ENCODE measurements at regions not wholly inside any gene's neighbourhood (a gene's known extent, or its start where the extent isn't known, plus 50 kb on each side); places are given as distances from the start of the nearest gene placed in this dataset.

- CTCF ChIA-PET: no interaction called here
- Mint-ChIP-seq H3K27me3 (peaks cover 15% of the 10 kb centered on the region), H3K9me3 (no peaks in the 10 kb centered on the region), H3K4me1 (no peaks in the 10 kb centered on the region), H3K27ac (peak overlapping the region; percentile 7), H3K4me3 (no peak overlapping the region), H3K36me3 (ENCODE audit: low read depth) (no peaks in the 10 kb centered on the region)
- POLR2A ChIA-PET: no interaction called here
- no peak for DNase-seq
Observed at GRCh38 chr2:128573531-128573930, 254.9 kb upstream of the HS6ST1 start.

- DNase-seq: no peak
- CTCF ChIA-PET: interaction anchor here (0.7 kb wide), 1 partner anchor 16 kb away, joined by 3 read pairs; no protein-coding TSS in a partner anchor
- Mint-ChIP-seq H3K4me1 (no peaks in the 10 kb centered on the region), H3K36me3 (ENCODE audit: low read depth) (no peaks in the 10 kb centered on the region), H3K27ac (no peak overlapping the region), H3K4me3 (no peak overlapping the region), H3K27me3 (peaks cover 2% of the 10 kb centered on the region), H3K9me3 (no peaks in the 10 kb centered on the region)
- POLR2A ChIA-PET: no interaction called here
Observed at GRCh38 chr2:128577141-128577930, 258.7 kb upstream of the HS6ST1 start.

GRCh38 chr2:128578406-128579390 is 260.0 kb upstream of the HS6ST1 start:
- H3K27ac Mint-ChIP-seq: no peak overlapping the region
- no peak overlapping the region for H3K4me3 Mint-ChIP-seq
- ChIA-PET POLR2A (no interaction called here), CTCF (no interaction called here)
- no peaks in the 10 kb centered on the region for H3K4me1 Mint-ChIP-seq
- H3K36me3 Mint-ChIP-seq (ENCODE audit: low read depth): no peaks in the 10 kb centered on the region
- H3K9me3 Mint-ChIP-seq: no peaks in the 10 kb centered on the region
- no peak for DNase-seq
- peaks cover 3% of the 10 kb centered on the region for H3K27me3 Mint-ChIP-seq

GRCh38 chr2:128579825-128580224 is 261.2 kb upstream of the HS6ST1 start:
- H3K27me3 Mint-ChIP-seq: peaks cover 3% of the 10 kb centered on the region
- no peaks in the 10 kb centered on the region for H3K36me3 Mint-ChIP-seq (ENCODE audit: low read depth)
- ChIA-PET POLR2A (no interaction called here), CTCF (no interaction called here)
- H3K27ac Mint-ChIP-seq: no peak overlapping the region
- no peak for DNase-seq
- no peaks in the 10 kb centered on the region for H3K9me3 Mint-ChIP-seq
- H3K4me1 Mint-ChIP-seq: peaks cover 3% of the 10 kb centered on the region
- H3K4me3 Mint-ChIP-seq: no peak overlapping the region

GRCh38 chr2:128580988-128581848 is 262.6 kb upstream of the HS6ST1 start:
- H3K27ac Mint-ChIP-seq: no peak overlapping the region
- ChIA-PET CTCF (interaction anchor here (0.7 to 1.1 kb wide), 3 partner anchors 15 to 69 kb away, joined by 3 to 4 read pairs (median 4); no protein-coding TSS in a partner anchor), POLR2A (no interaction called here)

GRCh38 chr2:128581849-128582244 is 263.2 kb upstream of the HS6ST1 start:
- Mint-ChIP-seq H3K4me3 (no peak overlapping the region), H3K27me3 (peaks cover 2% of the 10 kb centered on the region), H3K9me3 (no peaks in the 10 kb centered on the region), H3K36me3 (ENCODE audit: low read depth) (no peaks in the 10 kb centered on the region), H3K4me1 (peaks cover 3% of the 10 kb centered on the region), H3K27ac (no peak overlapping the region)
- ChIA-PET POLR2A (no interaction called here), CTCF (interaction anchor here (1.1 kb wide), 1 partner anchor 14 kb away, joined by 4 read pairs; no protein-coding TSS in a partner anchor)
- no peak for DNase-seq

More at GRCh38 chr2:128580988-128581848, 262.6 kb upstream of the HS6ST1 start:
- Mint-ChIP-seq H3K9me3 (no peaks in the 10 kb centered on the region), H3K4me3 (no peak overlapping the region), H3K27me3 (peaks cover 2% of the 10 kb centered on the region), H3K4me1 (peaks cover 3% of the 10 kb centered on the region), H3K36me3 (ENCODE audit: low read depth) (no peaks in the 10 kb centered on the region)
- DNase-seq: no peak

- Mint-ChIP-seq H3K4me1 (peaks cover 3% of the 10 kb centered on the region), H3K27ac (no peak overlapping the region), H3K27me3 (peaks cover 2% of the 10 kb centered on the region), H3K9me3 (no peaks in the 10 kb centered on the region), H3K36me3 (ENCODE audit: low read depth) (no peaks in the 10 kb centered on the region), H3K4me3 (no peak overlapping the region)
- CTCF ChIA-PET: no interaction called here
- no peak for DNase-seq
- POLR2A ChIA-PET: no interaction called here
Observed at GRCh38 chr2:128584296-128584890, 265.7 kb upstream of the HS6ST1 start.

- ChIA-PET POLR2A (no interaction called here), CTCF (interaction anchor here (0.6 kb wide), 1 partner anchor 84 kb away, joined by 3 read pairs; no protein-coding TSS in a partner anchor)
- no peak for DNase-seq
- H3K9me3 Mint-ChIP-seq: no peaks in the 10 kb centered on the region
- no peaks in the 10 kb centered on the region for H3K36me3 Mint-ChIP-seq (ENCODE audit: low read depth)
- peaks cover 2% of the 10 kb centered on the region for H3K27me3 Mint-ChIP-seq
- H3K4me3 Mint-ChIP-seq: no peak overlapping the region
- peaks cover 3% of the 10 kb centered on the region for H3K4me1 Mint-ChIP-seq
- H3K27ac Mint-ChIP-seq: no peak overlapping the region
Observed at GRCh38 chr2:128585706-128586105, 267.0 kb upstream of the HS6ST1 start.

- no peak overlapping the region for H3K27ac Mint-ChIP-seq
Observed at GRCh38 chr2:128589681-128590080, 271.0 kb upstream of the HS6ST1 start.

GRCh38 chr2:128590309-128591021 is 271.8 kb upstream of the HS6ST1 start:
- Mint-ChIP-seq H3K27me3 (no peaks in the 10 kb centered on the region), H3K9me3 (no peaks in the 10 kb centered on the region), H3K4me3 (no peak overlapping the region), H3K36me3 (ENCODE audit: low read depth) (no peaks in the 10 kb centered on the region), H3K27ac (no peak overlapping the region), H3K4me1 (no peaks in the 10 kb centered on the region)
- DNase-seq: no peak
- ChIA-PET POLR2A (no interaction called here), CTCF (no interaction called here)

More at GRCh38 chr2:128589681-128590080, 271.0 kb upstream of the HS6ST1 start:
- ChIA-PET POLR2A (no interaction called here), CTCF (no interaction called here)
- no peak for DNase-seq
- Mint-ChIP-seq H3K36me3 (ENCODE audit: low read depth) (no peaks in the 10 kb centered on the region), H3K27me3 (no peaks in the 10 kb centered on the region), H3K4me1 (peaks cover under 1% of the 10 kb centered on the region), H3K9me3 (no peaks in the 10 kb centered on the region), H3K4me3 (no peak overlapping the region)

GRCh38 chr2:128591022-128591860 is 272.6 kb upstream of the HS6ST1 start:
- Mint-ChIP-seq H3K9me3 (no peaks in the 10 kb centered on the region), H3K36me3 (ENCODE audit: low read depth) (no peaks in the 10 kb centered on the region), H3K27me3 (no peaks in the 10 kb centered on the region), H3K4me1 (no peaks in the 10 kb centered on the region), H3K27ac (no peak overlapping the region), H3K4me3 (no peak overlapping the region)
- ChIA-PET POLR2A (no interaction called here), CTCF (no interaction called here)
- DNase-seq: no peak
